ENCODE measurements at regions not wholly inside any gene's neighbourhood (a gene's known extent, or its start where the extent isn't known, plus 50 kb on each side); places are given as distances from the start of the nearest gene placed in this dataset.

GRCh38 chrX:9108054-9108453 is 74.1 kb upstream of the FAM9B start:
- no peak for DNase-seq (ENCODE audit: low read depth, low spot score)
- TF ChIP-seq, protein P1, sequence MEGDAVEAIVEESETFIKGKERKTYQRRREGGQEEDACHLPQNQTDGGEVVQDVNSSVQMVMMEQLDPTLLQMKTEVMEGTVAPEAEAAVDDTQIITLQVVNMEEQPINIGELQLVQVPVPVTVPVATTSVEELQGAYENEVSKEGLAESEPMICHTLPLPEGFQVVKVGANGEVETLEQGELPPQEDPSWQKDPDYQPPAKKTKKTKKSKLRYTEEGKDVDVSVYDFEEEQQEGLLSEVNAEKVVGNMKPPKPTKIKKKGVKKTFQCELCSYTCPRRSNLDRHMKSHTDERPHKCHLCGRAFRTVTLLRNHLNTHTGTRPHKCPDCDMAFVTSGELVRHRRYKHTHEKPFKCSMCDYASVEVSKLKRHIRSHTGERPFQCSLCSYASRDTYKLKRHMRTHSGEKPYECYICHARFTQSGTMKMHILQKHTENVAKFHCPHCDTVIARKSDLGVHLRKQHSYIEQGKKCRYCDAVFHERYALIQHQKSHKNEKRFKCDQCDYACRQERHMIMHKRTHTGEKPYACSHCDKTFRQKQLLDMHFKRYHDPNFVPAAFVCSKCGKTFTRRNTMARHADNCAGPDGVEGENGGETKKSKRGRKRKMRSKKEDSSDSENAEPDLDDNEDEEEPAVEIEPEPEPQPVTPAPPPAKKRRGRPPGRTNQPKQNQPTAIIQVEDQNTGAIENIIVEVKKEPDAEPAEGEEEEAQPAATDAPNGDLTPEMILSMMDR (IDR thresholded peaks at IDR 0.05; ENCODE audit: low read depth, low read length), result no peak
- CTCF ChIA-PET, result no interaction called here
- no peak overlapping the region for H3K4me3 ChIP-seq (ENCODE audit: low read depth, low read length)
- POLR2A ChIA-PET, result no interaction called here
- H3K27me3 ChIP-seq (ENCODE audit: control insufficient read depth, insufficient read depth, low read length), result no peaks in the 10 kb centered on the region
- H3K27ac ChIP-seq (ENCODE audit: low read depth, low read length), result no peak overlapping the region
- no peaks in the 10 kb centered on the region for H3K9me3 ChIP-seq (ENCODE audit: control insufficient read depth, insufficient read depth, low read length)

DNA sequence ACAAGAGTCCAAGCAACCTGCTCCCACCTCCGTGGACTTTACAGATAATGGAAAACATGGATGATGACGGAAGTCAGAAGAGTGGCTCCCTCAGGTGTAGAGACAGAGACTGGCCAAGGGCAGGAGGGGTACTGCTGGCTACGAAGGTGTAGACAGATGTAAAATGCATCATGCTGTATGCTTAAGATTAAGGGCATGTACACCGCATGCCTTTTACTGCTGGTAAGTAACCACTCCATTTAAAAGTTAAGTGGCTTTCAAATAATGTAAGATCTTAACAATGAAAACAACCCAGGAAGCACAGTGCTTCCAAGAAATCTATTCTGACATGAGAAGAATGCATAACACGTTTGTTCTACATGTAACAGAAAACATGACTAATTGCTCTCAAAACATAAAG is 76.9 kb upstream of the FAM9B start:
- CTCF ChIA-PET, result no interaction called here
- H3K27ac ChIP-seq (ENCODE audit: low read depth, low read length), result no peak overlapping the region
- H3K4me3 ChIP-seq (ENCODE audit: low read depth, low read length), result no peak overlapping the region
- H3K27me3 ChIP-seq (ENCODE audit: control insufficient read depth, insufficient read depth, low read length), result no peaks in the 10 kb centered on the region
- DNase-seq (ENCODE audit: low read depth, low spot score), result no peak
- TF ChIP-seq, protein P1 (IDR thresholded peaks at IDR 0.05; ENCODE audit: low read depth, low read length), result no peak
- POLR2A ChIA-PET, result no interaction called here
- no peaks in the 10 kb centered on the region for H3K9me3 ChIP-seq (ENCODE audit: control insufficient read depth, insufficient read depth, low read length)

DNA sequence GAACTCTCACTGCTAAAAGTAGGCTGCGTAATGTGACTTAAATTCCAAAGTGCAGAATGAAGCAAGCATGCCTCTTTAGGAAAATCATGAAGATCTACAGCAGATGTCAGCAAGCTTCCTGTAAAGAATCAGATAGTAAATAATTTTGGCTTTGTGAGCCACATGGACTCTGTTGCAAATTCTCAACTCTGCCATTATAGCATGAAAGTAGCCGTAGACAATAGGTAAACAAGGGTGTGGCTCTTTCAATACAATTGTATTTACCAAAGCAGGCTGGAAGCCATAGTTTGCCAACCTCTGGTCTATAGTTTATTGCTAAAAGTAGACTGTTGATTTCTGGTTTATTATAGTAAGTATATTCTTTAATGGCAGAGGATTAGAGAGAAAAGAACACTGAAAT is 80.3 kb upstream of the FAM9B start:
- CTCF ChIA-PET, result no interaction called here
- DNase-seq (ENCODE audit: low read depth, low spot score), result no peak
- H3K27me3 ChIP-seq (ENCODE audit: control insufficient read depth, insufficient read depth, low read length), result no peaks in the 10 kb centered on the region
- H3K4me3 ChIP-seq (ENCODE audit: low read depth, low read length), result no peak overlapping the region
- POLR2A ChIA-PET, result no interaction called here
- H3K9me3 ChIP-seq (ENCODE audit: control insufficient read depth, insufficient read depth, low read length), result no peaks in the 10 kb centered on the region
- TF ChIP-seq, protein P1 (IDR thresholded peaks at IDR 0.05; ENCODE audit: low read depth, low read length), result no peak
- no peak overlapping the region for H3K27ac ChIP-seq (ENCODE audit: low read depth, low read length)

- no peaks in the 10 kb centered on the region for H3K9me3 ChIP-seq (ENCODE audit: control insufficient read depth, insufficient read depth, low read length)
- H3K4me3 ChIP-seq (ENCODE audit: low read depth, low read length), result no peak overlapping the region
- no peak for DNase-seq (ENCODE audit: low read depth, low spot score)
- TF ChIP-seq, protein P1 (IDR thresholded peaks at IDR 0.05; ENCODE audit: low read depth, low read length), result no peak
- CTCF ChIA-PET, result no interaction called here
- no peak overlapping the region for H3K27ac ChIP-seq (ENCODE audit: low read depth, low read length)
- POLR2A ChIA-PET, result no interaction called here
- H3K27me3 ChIP-seq (ENCODE audit: control insufficient read depth, insufficient read depth, low read length), result no peaks in the 10 kb centered on the region
Measured at GRCh38 chrX:9117851-9118250, 83.9 kb upstream of the FAM9B start.

DNA sequence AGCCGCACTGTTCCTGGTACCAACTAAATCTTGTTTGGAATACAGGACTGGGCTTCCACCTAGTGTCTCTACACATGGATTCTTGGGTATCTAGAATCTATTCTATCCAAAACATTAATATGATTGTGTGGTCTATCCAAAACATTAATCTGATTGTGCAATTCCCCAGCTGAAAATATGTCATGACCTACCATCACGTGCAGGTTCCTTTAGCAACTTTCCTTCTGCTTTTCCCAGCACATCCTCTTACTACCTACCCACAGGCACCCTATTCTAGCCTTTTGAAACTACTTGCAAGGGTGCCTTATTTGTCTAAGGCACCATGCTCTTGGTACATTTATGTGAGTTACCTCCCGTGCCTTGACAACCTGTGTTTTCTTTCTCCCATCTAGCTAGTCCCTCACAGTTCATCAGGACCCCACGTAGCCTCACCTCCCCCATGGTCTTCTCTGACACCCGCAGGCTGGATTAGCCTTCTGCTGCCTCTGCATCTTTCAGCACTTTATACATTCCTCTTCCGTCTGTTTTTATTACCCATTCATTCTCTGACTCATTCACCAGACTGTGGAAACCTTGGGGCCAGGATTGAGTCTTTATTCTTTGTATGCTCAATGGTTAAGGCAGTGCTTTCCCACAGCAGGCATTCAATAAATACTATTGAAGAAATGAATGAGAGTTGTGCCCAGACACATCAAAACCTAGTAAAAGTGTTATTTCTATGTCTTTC is 88.8 kb upstream of the FAM9B start:
- no peak overlapping the region for H3K27ac ChIP-seq (ENCODE audit: low read depth, low read length)
- H3K9me3 ChIP-seq (ENCODE audit: control insufficient read depth, insufficient read depth, low read length), result no peaks in the 10 kb centered on the region
- H3K27me3 ChIP-seq (ENCODE audit: control insufficient read depth, insufficient read depth, low read length), result no peaks in the 10 kb centered on the region
- TF ChIP-seq, protein P1 (IDR thresholded peaks at IDR 0.05; ENCODE audit: low read depth, low read length), result no peak
- DNase-seq (ENCODE audit: low read depth, low spot score), result no peak
- ChIA-PET POLR2A (no interaction called here), CTCF (no interaction called here)
- H3K4me3 ChIP-seq (ENCODE audit: low read depth, low read length), result no peak overlapping the region

Measured in AG04450 (cell line).